DOHH2 (cell line): ENCODE measurements at regions not wholly inside any gene's neighbourhood (a gene's known extent, or its start where the extent isn't known, plus 50 kb on each side); places are given as distances from the start of the nearest gene placed in this dataset.

Experiments
- CTCF ChIP-seq: fragments of 200-600 bp; sonication (generic); IDR thresholded peaks from one replicate; pipeline ENCODE4 v1.5.1; 2014; ENCODE audit warnings: antibody characterized with exemption, mild to moderate bottlenecking, low read depth, low read length; ENCODE audit not compliant: poor library complexity, severe bottlenecking
- EZH2phosphoT487 ChIP-seq: fragments of 200-600 bp; sonication (generic); IDR thresholded peaks from 2 replicates; pipeline ENCODE4 v1.6.1; 2017; ENCODE audit warnings: borderline replicate concordance, mild to moderate bottlenecking, antibody characterized with exemption, low read length, moderate library complexity, mixed read lengths

GRCh38 chrX:25527156-25527555 lies 511.4 kb upstream of the ARX start:
- no peak for TF ChIP-seq CTCF
- no peak for TF ChIP-seq EZH2phosphoT487
